ENCODE measurements at regions not wholly inside any gene's neighbourhood (a gene's known extent, or its start where the extent isn't known, plus 50 kb on each side); places are given as distances from the start of the nearest gene placed in this dataset.

DNA sequence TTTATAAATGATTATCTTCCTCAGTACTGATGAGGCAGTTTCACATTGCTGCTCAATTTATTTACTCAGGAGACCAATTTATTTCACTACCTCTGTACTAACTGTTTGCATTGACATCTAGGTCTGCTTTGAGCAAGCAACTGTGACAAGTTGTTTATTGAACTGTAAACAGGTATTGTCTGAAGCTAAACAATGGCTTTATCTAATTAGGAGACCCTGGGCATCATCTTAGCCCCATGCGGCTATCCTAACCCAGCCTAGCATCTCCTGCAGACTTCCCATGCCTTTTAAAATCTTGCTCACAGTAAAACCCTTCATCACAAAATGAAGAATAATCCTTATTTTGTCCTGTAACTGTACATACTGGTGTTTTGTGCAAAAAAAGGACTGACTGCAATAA lies 348.2 kb downstream of the RWDD3 start:
- no peaks in the 10 kb centered on the region for H3K36me3 ChIP-seq (ENCODE audit: insufficient read depth, low read length)
- no peaks in the 10 kb centered on the region for H4K20me1 ChIP-seq (ENCODE audit: insufficient read depth, low read length, poor library complexity, severe bottlenecking)
- H2AFZ ChIP-seq (ENCODE audit: low read length) = no peak overlapping the region
- H3K79me2 ChIP-seq (ENCODE audit: insufficient read depth, low read length) = no peaks in the 10 kb centered on the region
- H3K9ac ChIP-seq (ENCODE audit: low read depth, low read length, poor library complexity, severe bottlenecking) = no peak overlapping the region
- TF ChIP-seq EZH2phosphoT487 (IDR thresholded peaks at IDR 0.05; ENCODE audit: borderline replicate concordance) = no peak
- TF ChIP-seq CTCF (conservative IDR thresholded peaks at IDR 0.05; ENCODE audit: low read length) = no peak
- H3F3A ChIP-seq (ENCODE audit: low read depth) = no peaks in the 10 kb centered on the region
- H3K4me3 ChIP-seq (ENCODE audit: low read length, poor library complexity, severe bottlenecking) = no peak overlapping the region
- H3K4me1 ChIP-seq (ENCODE audit: insufficient read depth, low read length, poor library complexity, severe bottlenecking) = no peaks in the 10 kb centered on the region
- H3K9me3 ChIP-seq (ENCODE audit: insufficient read depth, low read depth, low read length) = no peaks in the 10 kb centered on the region
- no peaks in the 10 kb centered on the region for H3K9me2 ChIP-seq (replicated peaks; ENCODE audit: low read depth, low read length)
- H3K4me2 ChIP-seq (ENCODE audit: low read depth, low read length, poor library complexity, severe bottlenecking) = no peak overlapping the region
- no peaks in the 10 kb centered on the region for H3K27me3 ChIP-seq (ENCODE audit: insufficient read depth, low read length, poor library complexity, severe bottlenecking)

DNA sequence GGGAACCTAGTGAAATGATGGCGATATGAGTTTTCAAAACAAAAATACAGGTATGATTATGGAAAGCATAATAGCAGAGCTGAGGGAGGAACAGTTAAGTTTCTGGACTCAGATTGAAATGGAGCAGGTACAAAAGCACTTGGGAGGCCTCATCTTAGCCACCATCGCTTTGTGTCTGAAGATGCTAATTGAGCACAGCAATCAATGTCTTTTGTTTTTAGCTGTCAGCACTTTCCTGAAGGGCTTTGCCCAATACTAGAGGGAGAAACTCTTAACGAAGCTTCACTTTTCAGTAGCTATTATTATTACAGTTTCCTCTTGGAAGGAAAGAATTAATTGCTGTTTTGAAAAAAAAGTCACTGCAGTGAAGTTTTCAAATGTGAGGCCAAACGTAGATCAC lies 348.7 kb downstream of the RWDD3 start:
- H3K4me2 ChIP-seq (ENCODE audit: low read depth, low read length, poor library complexity, severe bottlenecking) = no peak overlapping the region

GRCh38 chr1:95583661-95584210 lies 349.7 kb downstream of the RWDD3 start:
- Histone ChIP-seq H3K9me2 (replicated peaks; ENCODE audit: low read depth, low read length) (no peaks in the 10 kb centered on the region), H3F3A (ENCODE audit: low read depth) (no peaks in the 10 kb centered on the region), H3K79me2 (ENCODE audit: insufficient read depth, low read length) (no peaks in the 10 kb centered on the region), H3K4me1 (ENCODE audit: insufficient read depth, low read length, poor library complexity, severe bottlenecking) (no peaks in the 10 kb centered on the region), H2AFZ (ENCODE audit: low read length) (no peak overlapping the region), H3K4me3 (ENCODE audit: low read length, poor library complexity, severe bottlenecking) (no peak overlapping the region), H3K4me2 (ENCODE audit: low read depth, low read length, poor library complexity, severe bottlenecking) (no peak overlapping the region), H3K27me3 (ENCODE audit: insufficient read depth, low read length, poor library complexity, severe bottlenecking) (no peaks in the 10 kb centered on the region), H3K9ac (ENCODE audit: low read depth, low read length, poor library complexity, severe bottlenecking) (no peak overlapping the region), H3K36me3 (ENCODE audit: insufficient read depth, low read length) (no peaks in the 10 kb centered on the region), H3K9me3 (ENCODE audit: insufficient read depth, low read depth, low read length) (no peaks in the 10 kb centered on the region), H4K20me1 (ENCODE audit: insufficient read depth, low read length, poor library complexity, severe bottlenecking) (no peaks in the 10 kb centered on the region)
- no peak for TF ChIP-seq EZH2phosphoT487 (IDR thresholded peaks at IDR 0.05; ENCODE audit: borderline replicate concordance)
- TF ChIP-seq CTCF (conservative IDR thresholded peaks at IDR 0.05; ENCODE audit: low read length) = no peak

More for the DNA sequence above, 348.7 kb downstream of the RWDD3 start:
- H3K9ac ChIP-seq (ENCODE audit: low read depth, low read length, poor library complexity, severe bottlenecking) = no peak overlapping the region
- TF ChIP-seq CTCF (conservative IDR thresholded peaks at IDR 0.05; ENCODE audit: low read length) = no peak
- no peak for TF ChIP-seq EZH2phosphoT487 (IDR thresholded peaks at IDR 0.05; ENCODE audit: borderline replicate concordance)
- no peaks in the 10 kb centered on the region for H3K4me1 ChIP-seq (ENCODE audit: insufficient read depth, low read length, poor library complexity, severe bottlenecking)
- H4K20me1 ChIP-seq (ENCODE audit: insufficient read depth, low read length, poor library complexity, severe bottlenecking) = no peaks in the 10 kb centered on the region
- H3K9me3 ChIP-seq (ENCODE audit: insufficient read depth, low read depth, low read length) = no peaks in the 10 kb centered on the region
- H3K36me3 ChIP-seq (ENCODE audit: insufficient read depth, low read length) = no peaks in the 10 kb centered on the region
- H3K27me3 ChIP-seq (ENCODE audit: insufficient read depth, low read length, poor library complexity, severe bottlenecking) = no peaks in the 10 kb centered on the region
- H3K4me3 ChIP-seq (ENCODE audit: low read length, poor library complexity, severe bottlenecking) = no peak overlapping the region
- no peaks in the 10 kb centered on the region for H3K9me2 ChIP-seq (replicated peaks; ENCODE audit: low read depth, low read length)
- H3K79me2 ChIP-seq (ENCODE audit: insufficient read depth, low read length) = no peaks in the 10 kb centered on the region
- no peak overlapping the region for H2AFZ ChIP-seq (ENCODE audit: low read length)
- no peaks in the 10 kb centered on the region for H3F3A ChIP-seq (ENCODE audit: low read depth)
